Memory B cell (primary cell): ENCODE measurements at regions not wholly inside any gene's neighbourhood (a gene's known extent, or its start where the extent isn't known, plus 50 kb on each side); places are given as distances from the start of the nearest gene placed in this dataset.

ENCODE experiments used
- ATAC-seq: fragments of 150-1000 bp; cut with Tn5 transposase; 2 replicates; pipeline ENCODE4 v1.10.0; 2021; ENCODE audit warnings: low read depth, mild to moderate bottlenecking, moderate library complexity
- DNase-seq, 2 donors: peaks; one replicate each; pipeline ENCODE4 v3.0.0; 2022; ENCODE audit warnings: low spot score in 2 of 2
- H3K27ac Mint-ChIP-seq: one replicate; pipeline ENCODE4 v1.8.0; 2022; ENCODE audit warnings: mild to moderate bottlenecking, moderate library complexity, mixed read lengths
- H3K27me3 Mint-ChIP-seq: one replicate; pipeline ENCODE4 v1.8.0; 2022; ENCODE audit warnings: mixed read lengths
- H3K36me3 Mint-ChIP-seq: one replicate; pipeline ENCODE4 v1.8.0; 2022; ENCODE audit warnings: mild to moderate bottlenecking, mixed read lengths
- H3K4me1 Mint-ChIP-seq: one replicate; pipeline ENCODE4 v1.8.0; 2022; ENCODE audit warnings: mixed read lengths
- H3K4me3 Mint-ChIP-seq: one replicate; pipeline ENCODE4 v1.8.0; 2022; ENCODE audit warnings: mild to moderate bottlenecking, moderate library complexity, mixed read lengths
- H3K9me3 Mint-ChIP-seq: one replicate; pipeline ENCODE4 v1.8.0; 2022; ENCODE audit warnings: mixed read lengths

DNA sequence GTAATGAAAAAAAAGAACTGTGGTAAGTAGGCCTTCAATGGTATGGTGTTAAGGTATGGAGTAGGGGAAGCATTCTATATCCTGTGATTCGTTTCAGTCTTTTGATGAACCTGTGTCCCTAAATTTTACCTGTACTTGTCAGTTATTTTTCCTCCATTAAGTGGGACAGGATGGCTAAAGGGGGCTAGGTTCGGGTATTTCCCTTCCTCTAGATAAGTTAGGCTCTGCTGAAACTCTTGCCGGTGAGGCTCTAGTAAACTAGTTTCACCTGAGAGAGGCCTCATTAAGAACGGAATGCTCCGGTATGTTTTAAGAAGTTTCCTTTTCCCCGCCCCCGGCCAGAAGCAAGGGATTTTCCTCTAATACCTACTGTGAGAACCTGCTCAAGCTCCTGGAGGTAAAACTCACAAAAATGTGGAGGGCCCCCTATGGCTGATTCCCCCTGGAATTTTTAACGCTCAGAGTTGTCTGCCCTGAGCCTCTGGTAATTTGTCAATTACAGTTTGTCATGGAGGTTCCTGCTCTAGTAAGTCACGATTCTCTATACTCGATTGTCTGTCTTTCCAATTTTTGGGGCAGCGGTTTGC is 87.7 kb downstream of the MACIR start:
- H3K4me3 Mint-ChIP-seq, result no peak overlapping the region
- ATAC-seq, result no peak
- no peaks in the 10 kb centered on the region for H3K27me3 Mint-ChIP-seq
- H3K36me3 Mint-ChIP-seq, result no peaks in the 10 kb centered on the region
- H3K27ac Mint-ChIP-seq, result no peak overlapping the region
- H3K9me3 Mint-ChIP-seq, result peaks cover 2% of the 10 kb centered on the region
- no peaks in the 10 kb centered on the region for H3K4me1 Mint-ChIP-seq
- DNase-seq, result no peak

DNA sequence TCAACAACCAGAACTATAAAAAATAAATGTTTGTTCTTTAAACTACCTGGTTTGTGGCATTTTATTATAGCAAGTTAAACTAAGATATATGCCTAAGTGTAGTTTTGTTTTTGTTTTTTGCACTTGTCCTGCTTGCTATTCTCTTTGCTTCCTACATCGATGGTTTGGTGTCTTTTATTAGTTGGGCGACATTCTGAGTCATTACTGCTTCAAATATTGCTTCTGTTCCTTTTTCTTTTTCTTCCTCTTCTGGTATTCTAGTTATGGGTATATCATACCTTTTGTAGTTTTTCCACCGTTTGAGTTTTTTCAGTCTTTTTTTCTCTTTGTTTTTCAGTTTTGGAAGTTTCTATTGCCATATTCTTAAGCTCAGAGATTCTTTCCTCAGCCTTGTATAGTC is 86.9 kb downstream of the MACIR start:
- no peak for ATAC-seq

DNA sequence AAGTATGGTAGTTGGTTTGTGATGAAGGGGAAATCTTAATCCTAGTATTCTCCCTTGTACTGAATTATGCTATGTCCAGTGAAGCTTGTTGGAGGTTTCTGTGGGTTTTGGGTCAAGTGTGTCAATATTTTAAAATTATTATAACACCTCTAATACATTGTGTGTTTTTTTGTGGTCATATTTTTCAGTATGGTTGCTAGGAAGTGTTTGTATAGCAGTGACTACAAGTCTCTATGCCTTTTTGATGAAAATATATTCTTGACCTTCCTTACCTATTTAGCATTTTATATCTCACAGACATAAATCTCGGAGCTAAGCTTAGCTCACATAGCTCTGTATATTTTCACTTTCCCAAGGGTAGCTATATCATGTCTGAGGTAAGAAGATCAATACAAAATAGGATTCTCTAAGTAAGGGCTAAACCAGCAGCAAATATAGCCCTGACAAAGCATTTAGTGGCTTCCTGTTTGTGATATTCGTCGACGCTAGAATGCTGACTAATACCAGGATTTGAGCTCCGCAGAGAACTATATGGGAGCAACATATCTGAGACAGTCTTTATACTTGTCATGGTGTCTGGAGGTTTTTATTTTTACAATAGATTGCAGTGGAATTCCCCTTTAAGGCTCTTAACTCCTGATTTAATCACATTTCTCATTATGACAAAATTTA is 82.3 kb downstream of the MACIR start:
- Mint-ChIP-seq H3K4me1 (no peaks in the 10 kb centered on the region), H3K27me3 (peaks cover 2% of the 10 kb centered on the region), H3K9me3 (peaks cover 2% of the 10 kb centered on the region), H3K27ac (no peak overlapping the region), H3K36me3 (no peaks in the 10 kb centered on the region), H3K4me3 (no peak overlapping the region)
- ATAC-seq (no peak), DNase-seq (no peak)

More for the DNA sequence above, 86.9 kb downstream of the MACIR start:
- Mint-ChIP-seq H3K4me3 (no peak overlapping the region), H3K9me3 (peaks cover 2% of the 10 kb centered on the region), H3K36me3 (no peaks in the 10 kb centered on the region), H3K27me3 (no peaks in the 10 kb centered on the region), H3K4me1 (no peaks in the 10 kb centered on the region), H3K27ac (no peak overlapping the region)
- DNase-seq, result no peak

DNA sequence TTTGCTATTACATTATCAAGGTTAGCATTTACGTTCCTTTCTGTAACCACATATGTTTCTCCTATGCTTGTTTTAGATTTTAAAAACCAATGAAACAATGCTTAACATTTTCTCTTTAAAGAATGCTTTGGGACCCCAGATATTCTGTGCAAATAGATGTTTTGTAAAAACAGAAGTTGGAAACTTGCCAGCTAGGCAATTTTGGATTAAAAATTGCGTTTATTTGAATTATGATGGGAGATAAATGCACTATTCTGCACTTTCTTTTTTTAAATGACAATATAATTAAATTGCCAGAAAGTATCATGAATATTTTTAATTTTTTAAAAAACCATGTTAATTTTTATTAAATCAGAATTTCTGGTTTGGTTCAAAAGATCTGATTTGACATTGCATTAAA is 81.6 kb downstream of the MACIR start:
- Mint-ChIP-seq H3K27ac (no peak overlapping the region), H3K27me3 (peaks cover 2% of the 10 kb centered on the region), H3K9me3 (peaks cover 2% of the 10 kb centered on the region), H3K4me1 (no peaks in the 10 kb centered on the region), H3K36me3 (no peaks in the 10 kb centered on the region), H3K4me3 (no peak overlapping the region)
- DNase-seq (no peak), ATAC-seq (no peak)

DNA sequence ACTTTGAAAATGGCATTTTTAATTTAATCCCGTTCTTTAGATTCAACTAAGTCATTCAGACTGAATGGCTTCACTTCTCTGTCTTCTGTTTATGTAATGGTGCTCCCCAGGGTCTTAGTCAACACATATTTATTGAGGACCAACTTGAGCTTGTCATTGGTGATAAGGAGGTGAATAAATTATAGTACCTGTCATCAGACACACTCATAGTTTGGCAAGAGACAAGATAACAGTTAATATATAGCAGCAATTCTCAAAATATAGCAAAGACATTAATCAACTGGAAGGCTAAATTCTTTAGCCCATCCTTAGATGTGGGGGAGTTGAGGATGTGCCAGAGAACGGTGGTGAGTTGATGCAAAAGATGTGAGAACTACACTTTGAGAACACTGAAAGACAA is 78.4 kb downstream of the MACIR start:
- no peak for DNase-seq
- Mint-ChIP-seq H3K4me1 (no peaks in the 10 kb centered on the region), H3K4me3 (no peak overlapping the region), H3K36me3 (no peaks in the 10 kb centered on the region), H3K9me3 (no peaks in the 10 kb centered on the region), H3K27me3 (peaks cover 2% of the 10 kb centered on the region), H3K27ac (no peak overlapping the region)
- no peak for ATAC-seq

DNA sequence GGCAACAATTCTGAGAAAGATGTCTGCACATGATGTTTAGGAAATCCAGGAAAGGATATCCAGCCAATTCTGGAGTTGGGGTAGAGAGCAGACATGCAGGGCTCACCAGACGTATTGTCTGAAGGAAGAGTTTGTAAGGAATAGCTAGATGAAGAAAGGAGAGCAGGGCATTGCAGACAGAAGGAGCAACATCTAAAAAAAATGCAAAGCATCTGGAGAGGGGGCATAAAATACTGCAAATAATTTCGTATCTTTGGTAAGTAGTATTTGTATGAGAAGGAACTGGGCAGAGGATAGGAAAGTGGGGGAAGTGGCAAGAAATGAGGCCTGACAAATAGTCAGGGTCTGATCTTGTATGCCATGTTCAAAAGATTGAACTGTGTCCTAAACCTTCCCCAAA is 74.8 kb downstream of the MACIR start:
- H3K9me3 Mint-ChIP-seq, result no peaks in the 10 kb centered on the region
- H3K4me1 Mint-ChIP-seq, result no peaks in the 10 kb centered on the region
- ATAC-seq (no peak), DNase-seq (no peak)
- no peak overlapping the region for H3K4me3 Mint-ChIP-seq
- no peak overlapping the region for H3K27ac Mint-ChIP-seq
- H3K36me3 Mint-ChIP-seq, result no peaks in the 10 kb centered on the region
- peaks cover 3% of the 10 kb centered on the region for H3K27me3 Mint-ChIP-seq

DNA sequence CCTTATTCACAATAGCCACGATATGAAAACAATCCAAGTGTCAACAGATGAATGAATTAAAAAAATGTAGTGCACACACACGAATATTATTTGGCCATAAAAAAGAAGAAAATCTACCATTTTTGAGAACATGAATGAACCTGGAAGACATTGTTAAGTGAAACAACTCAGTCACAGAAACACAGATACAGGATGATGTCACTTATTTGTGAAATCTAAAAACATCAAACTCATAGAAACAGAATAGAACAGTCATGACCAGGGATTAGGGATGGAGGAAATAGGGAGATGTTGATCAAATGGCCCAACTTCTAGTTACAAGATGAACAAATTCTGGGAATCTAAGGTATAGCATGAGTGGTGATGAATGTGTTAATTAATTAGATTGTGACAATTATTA is 72.3 kb downstream of the MACIR start:
- Mint-ChIP-seq H3K4me3 (no peak overlapping the region), H3K27ac (no peak overlapping the region), H3K4me1 (no peaks in the 10 kb centered on the region), H3K9me3 (no peaks in the 10 kb centered on the region), H3K36me3 (no peaks in the 10 kb centered on the region), H3K27me3 (peaks cover 8% of the 10 kb centered on the region)
- DNase-seq (no peak), ATAC-seq (no peak)
